T-helper 1 cell treated with Interleukin-12 subunit alpha and Interleukin-12 subunit beta and Interleukin-4 antibody, amounts not matched to agents 30 ng/mL and 1 ng/mL, for 36 hours (primary cell): ENCODE measurements at regions not wholly inside any gene's neighbourhood (a gene's known extent, or its start where the extent isn't known, plus 50 kb on each side); places are given as distances from the start of the nearest gene placed in this dataset.
"Not testable (repeated sequence)": the region's sequence is repeated elsewhere in the genome, so short reads cannot be mapped to it uniquely, and the experiment has no call there.

ENCODE experiments used
- intact Hi-C: fragments of 100-400 bp; cut with micrococcal nuclease; formaldehyde crosslinking; loops from one replicate; pipeline ENCODE4 v1.15.1; 2024

GRCh38 chrX:80508083-80508482 is 87.8 kb downstream of the TENT5D start:
- intact Hi-C loops = not testable (repeated sequence)

GRCh38 chrX:80511969-80512760 is 91.9 kb downstream of the TENT5D start:
- intact Hi-C loops = no loop called here

GRCh38 chrX:80512924-80513323 is 92.7 kb downstream of the TENT5D start:
- intact Hi-C loops = no loop called here

GRCh38 chrX:80513625-80514024 is 93.4 kb downstream of the TENT5D start:
- intact Hi-C loops = no loop called here

GRCh38 chrX:80537096-80537495 is 116.8 kb downstream of the TENT5D start:
- intact Hi-C loops = no loop called here

GRCh38 chrX:80550722-80551121 is 130.5 kb downstream of the TENT5D start:
- intact Hi-C loops = no loop called here

- intact Hi-C loops = no loop called here
Observed at GRCh38 chrX:80556148-80556547, 135.9 kb downstream of the TENT5D start.

- intact Hi-C loops = no loop called here
Observed at GRCh38 chrX:80572636-80573035, 152.4 kb downstream of the TENT5D start.

- intact Hi-C loops = no loop called here
Observed at GRCh38 chrX:80573275-80573674, 153.0 kb downstream of the TENT5D start.

- intact Hi-C loops = not testable (repeated sequence)
Observed at GRCh38 chrX:80574486-80575086, 154.3 kb downstream of the TENT5D start.

GRCh38 chrX:80576267-80576666 is 156.0 kb downstream of the TENT5D start:
- intact Hi-C loops = no loop called here

GRCh38 chrX:80576806-80577533 is 156.7 kb downstream of the TENT5D start:
- intact Hi-C loops = no loop called here

- intact Hi-C loops = loop anchor here (1.0 kb wide), 1 partner anchor 147 kb away; no protein-coding TSS in a partner anchor
Observed at GRCh38 chrX:80578517-80579105, 158.4 kb downstream of the TENT5D start.

- intact Hi-C loops = not testable (repeated sequence)
Observed at GRCh38 chrX:80590992-80591391, 170.7 kb downstream of the TENT5D start.

GRCh38 chrX:80602036-80602860 is 182.0 kb downstream of the TENT5D start:
- intact Hi-C loops = no loop called here
